ENCODE measurements at regions not wholly inside any gene's neighbourhood (a gene's known extent, or its start where the extent isn't known, plus 50 kb on each side); places are given as distances from the start of the nearest gene placed in this dataset.

GRCh38 chr9:7704543-7704942 lies 95.0 kb downstream of the DMAC1 start:
- H3K27ac ChIP-seq (ENCODE audit: low read depth in 2 of 2, low read length in 2 of 2): no peak overlapping the region
- FAIRE-seq: no peak

GRCh38 chr9:7691909-7692308 lies 107.7 kb downstream of the DMAC1 start:
- FAIRE-seq (no peak), DNase-seq (no peak)
- Histone ChIP-seq H3K4me3 (ENCODE audit: low read length in 3 of 3) (no peak overlapping the region), H3K4me1 (ENCODE audit: control insufficient read depth in 2 of 3, insufficient read depth in 2 of 3, low read depth in 1 of 3, low read length in 3 of 3) (no peaks in the 10 kb centered on the region), H3K9ac (ENCODE audit: low read length in 3 of 3) (no peak overlapping the region), H3K36me3 (ENCODE audit: control insufficient read depth in 2 of 3, insufficient read depth in 3 of 3, low read length in 3 of 3) (no peaks in the 10 kb centered on the region), H3K27me3 (ENCODE audit: control insufficient read depth, insufficient read depth, low read length) (no peaks in the 10 kb centered on the region), H3K27ac (ENCODE audit: low read depth in 2 of 2, low read length in 2 of 2) (no peak overlapping the region), H3K9me3 (ENCODE audit: control insufficient read depth in 2 of 3, insufficient read depth in 1 of 3, low read length in 3 of 3) (no peaks in the 10 kb centered on the region)
- no peak for TF ChIP-seq CTCF (IDR thresholded peaks at IDR 0.05; ENCODE audit: borderline replicate concordance, extremely low read depth, insufficient read depth)
- intact Hi-C loops (cut with DNase I): no loop called here

More at GRCh38 chr9:7704543-7704942, 95.0 kb downstream of the DMAC1 start:
- Histone ChIP-seq H3K9me3 (ENCODE audit: control insufficient read depth in 2 of 3, insufficient read depth in 1 of 3, low read length in 3 of 3) (no peaks in the 10 kb centered on the region), H3K36me3 (ENCODE audit: control insufficient read depth in 2 of 3, insufficient read depth in 3 of 3, low read length in 3 of 3) (no peaks in the 10 kb centered on the region), H3K4me1 (ENCODE audit: control insufficient read depth in 2 of 3, insufficient read depth in 2 of 3, low read depth in 1 of 3, low read length in 3 of 3) (no peaks in the 10 kb centered on the region), H3K27me3 (ENCODE audit: control insufficient read depth, insufficient read depth, low read length) (no peaks in the 10 kb centered on the region), H3K9ac (ENCODE audit: low read length in 3 of 3) (no peak overlapping the region), H3K4me3 (ENCODE audit: low read length in 3 of 3) (no peak overlapping the region)
- TF ChIP-seq CTCF (IDR thresholded peaks at IDR 0.05; ENCODE audit: borderline replicate concordance, extremely low read depth, insufficient read depth): no peak
- no peak for DNase-seq
- intact Hi-C loops (cut with DNase I): no loop called here

- H3K4me3 ChIP-seq (ENCODE audit: low read length in 3 of 3): no peak overlapping the region
- no peaks in the 10 kb centered on the region for H3K27me3 ChIP-seq (ENCODE audit: control insufficient read depth, insufficient read depth, low read length)
- FAIRE-seq (no peak), DNase-seq (peak in 2 of 5 donors; percentile 25 to 33)
- intact Hi-C loops (cut with DNase I): no loop called here
- H3K27ac ChIP-seq (ENCODE audit: low read depth in 2 of 2, low read length in 2 of 2): no peak overlapping the region
- no peak overlapping the region for H3K9ac ChIP-seq (ENCODE audit: low read length in 3 of 3)
- no peaks in the 10 kb centered on the region for H3K4me1 ChIP-seq (ENCODE audit: control insufficient read depth in 2 of 3, insufficient read depth in 2 of 3, low read depth in 1 of 3, low read length in 3 of 3)
- H3K9me3 ChIP-seq (ENCODE audit: control insufficient read depth in 2 of 3, insufficient read depth in 1 of 3, low read length in 3 of 3): no peaks in the 10 kb centered on the region
- no peak for TF ChIP-seq CTCF (IDR thresholded peaks at IDR 0.05; ENCODE audit: borderline replicate concordance, extremely low read depth, insufficient read depth)
- no peaks in the 10 kb centered on the region for H3K36me3 ChIP-seq (ENCODE audit: control insufficient read depth in 2 of 3, insufficient read depth in 3 of 3, low read length in 3 of 3)
Measured at GRCh38 chr9:7690014-7690413, 109.6 kb downstream of the DMAC1 start.

GRCh38 chr9:7688626-7689025 lies 111.0 kb downstream of the DMAC1 start:
- TF ChIP-seq CTCF (IDR thresholded peaks at IDR 0.05; ENCODE audit: borderline replicate concordance, extremely low read depth, insufficient read depth): no peak
- intact Hi-C loops (cut with DNase I): no loop called here
- DNase-seq (peak in 1 of 5 donors; percentile 7), FAIRE-seq (no peak)
- Histone ChIP-seq H3K27me3 (ENCODE audit: control insufficient read depth, insufficient read depth, low read length) (no peaks in the 10 kb centered on the region), H3K9ac (ENCODE audit: low read length in 3 of 3) (no peak overlapping the region), H3K4me1 (ENCODE audit: control insufficient read depth in 2 of 3, insufficient read depth in 2 of 3, low read depth in 1 of 3, low read length in 3 of 3) (no peaks in the 10 kb centered on the region), H3K36me3 (ENCODE audit: control insufficient read depth in 2 of 3, insufficient read depth in 3 of 3, low read length in 3 of 3) (no peaks in the 10 kb centered on the region), H3K9me3 (ENCODE audit: control insufficient read depth in 2 of 3, insufficient read depth in 1 of 3, low read length in 3 of 3) (no peaks in the 10 kb centered on the region), H3K4me3 (ENCODE audit: low read length in 3 of 3) (no peak overlapping the region), H3K27ac (ENCODE audit: low read depth in 2 of 2, low read length in 2 of 2) (no peak overlapping the region)
